ENCODE measurements at regions not wholly inside any gene's neighbourhood (a gene's known extent, or its start where the extent isn't known, plus 50 kb on each side); places are given as distances from the start of the nearest gene placed in this dataset.

DNA sequence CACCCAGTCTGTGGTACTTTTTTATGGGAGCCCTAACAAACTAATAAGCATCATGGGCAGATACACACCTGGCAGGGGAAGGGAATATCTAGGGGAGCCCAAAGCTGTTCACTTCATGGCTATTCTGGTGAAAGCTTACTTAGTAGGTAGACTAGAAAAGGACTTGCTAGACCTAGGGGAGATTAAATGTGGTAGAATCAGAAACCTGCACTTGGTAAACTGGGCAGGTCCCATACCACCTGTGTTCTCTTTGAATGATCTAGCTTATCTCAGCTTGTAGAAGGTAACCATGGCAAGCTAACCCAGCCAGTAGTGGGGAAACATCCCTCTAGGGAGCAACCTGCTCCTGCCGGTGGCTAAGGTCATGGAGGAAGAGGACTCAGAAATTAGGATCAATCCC is 113.9 kb upstream of the TMTC4 start:
- no peak overlapping the region for H2BK20ac ChIP-seq (ENCODE audit: low read depth, low read length, poor library complexity, severe bottlenecking)
- no peak overlapping the region for H3K56ac ChIP-seq (ENCODE audit: insufficient read length, low read depth, low read length)
- H3K23ac ChIP-seq (ENCODE audit: insufficient read length, low read depth, low read length) = no peak overlapping the region
- no peak overlapping the region for H3K27ac ChIP-seq (ENCODE audit: insufficient read length, low read depth, low read length)
- Mint-ChIP-seq H3K27me3 (ENCODE audit: low read depth) (no peaks in the 10 kb centered on the region; the same call in none of the 2 replicates), H3K36me3 (ENCODE audit: insufficient read depth in 1 of 3, low read depth in 3 of 3) (peaks cover 23 to 30% (median 25%) of the 10 kb centered on the region in 3 experiments), H3K9me3 (peaks cover 29 to 31% of the 10 kb centered on the region in 2 experiments), H3K4me3 (no peak overlapping the region), H3K27ac (no peak overlapping the region), H3K4me1 (peaks cover 12 to 22% of the 10 kb centered on the region in 2 experiments)
- no peak overlapping the region for H4K5ac ChIP-seq (ENCODE audit: insufficient read length, low read depth, low read length)
- no peak overlapping the region for H3K14ac ChIP-seq (ENCODE audit: insufficient read depth, low read length)
- H3K4me1 ChIP-seq (ENCODE audit: insufficient read depth, low read length) = peaks cover 3% of the 10 kb centered on the region; the same call in 1 of the 2 replicates
- no peak overlapping the region for H3K4me2 ChIP-seq (ENCODE audit: insufficient read depth, insufficient read length, low read length)
- H4K8ac ChIP-seq (replicated peaks; ENCODE audit: insufficient read length, low read depth, low read length) = no peak overlapping the region
- H3K9me3 ChIP-seq (ENCODE audit: control insufficient read depth, low read depth, low read length) = peaks cover 12% of the 10 kb centered on the region
- no peak overlapping the region for H2BK120ac ChIP-seq (ENCODE audit: low read depth, low read length, poor library complexity, severe bottlenecking)
- H2BK15ac ChIP-seq (ENCODE audit: low read depth, low read length) = no peak overlapping the region
- no peak overlapping the region for H2BK12ac ChIP-seq (ENCODE audit: insufficient read length, low read depth, low read length)
- H2AFZ ChIP-seq (ENCODE audit: low read length) = no peak overlapping the region
- H3K79me1 ChIP-seq (ENCODE audit: insufficient read depth, low read depth, low read length, poor library complexity, severe bottlenecking) = no peaks in the 10 kb centered on the region
- H3T11ph ChIP-seq (ENCODE audit: low read length) = no peak overlapping the region
- TF ChIP-seq CTCF (conservative IDR thresholded peaks at IDR 0.05) = no peak
- WGBS (ENCODE audit: extremely low coverage, insufficient read length, low lambda C conversion rate) = no CpG with 5 or more reads among the region's 1 CpG
- H2BK5ac ChIP-seq (ENCODE audit: insufficient read length, low read length) = no peak overlapping the region
- no peaks in the 10 kb centered on the region for H4K20me1 ChIP-seq (ENCODE audit: control insufficient read depth, insufficient read depth, insufficient read length)
- no peak overlapping the region for H2AK5ac ChIP-seq (ENCODE audit: insufficient read length, low read length)
- no peak overlapping the region for H3K18ac ChIP-seq (ENCODE audit: insufficient read length, low read depth, low read length)
- no peaks in the 10 kb centered on the region for H3K23me2 ChIP-seq (ENCODE audit: insufficient read length, low read depth, low read length, poor library complexity, severe bottlenecking)
- no peaks in the 10 kb centered on the region for H3K79me2 ChIP-seq (ENCODE audit: insufficient read depth, low read length)
- H4K91ac ChIP-seq (ENCODE audit: insufficient read length, low read depth, low read length) = no peak overlapping the region
- no peak for DNase-seq
- no peak overlapping the region for H3K4ac ChIP-seq (ENCODE audit: low read depth, low read length)
- H3K9ac ChIP-seq (ENCODE audit: extremely low read depth, insufficient read length, low read length) = no peak overlapping the region
- H3K27me3 ChIP-seq (ENCODE audit: insufficient read depth, low read length) = no peaks in the 10 kb centered on the region

Data from H9 (cell line).